H1 (cell line): ENCODE measurements at regions not wholly inside any gene's neighbourhood (a gene's known extent, or its start where the extent isn't known, plus 50 kb on each side); places are given as distances from the start of the nearest gene placed in this dataset.

Experiments
- CTCF ChIA-PET: fragments of 300-600 bp; sonication (Branson Sonifier 250); formaldehyde crosslinking; loops from one replicate; lab custom pipeline; 2021; ENCODE audit not compliant: partially characterized antibody; lab: Charles Lee
- POLR2A ChIA-PET: fragments of 300-600 bp; sonication (Branson Sonifier 250); formaldehyde crosslinking; loops from one replicate; lab custom pipeline; 2021; ENCODE audit warnings: inconsistent platforms; ENCODE audit not compliant: partially characterized antibody; lab: Charles Lee
- DNase-seq, 2 experiments: peaks; one replicate each; pipeline versions ENCODE4 v3.0.0 to v3.0.0-alpha.2; 2010 to 2022; ENCODE audit warnings: low spot score in 2 of 2, low read depth in 1 of 2, mixed read lengths in 1 of 2
- FAIRE-seq: peaks from 2 replicates; lab custom pipeline; 2011; peaks lifted over from hg19 to GRCh38; lab: Jason Lieb, UNC
- H2AFZ ChIP-seq: 2 replicates; pipeline ENCODE4 v1.8.1; 2012; ENCODE audit warnings: low read length, inconsistent platforms
- H2AK5ac ChIP-seq: 2 replicates; pipeline ENCODE4 v1.6.1; 2013; ENCODE audit warnings: low read depth, low read length
- H2BK120ac ChIP-seq: replicated peaks from 2 replicates; pipeline ENCODE3; 2013; ENCODE audit warnings: low read depth, low read length, inconsistent platforms
- H2BK12ac ChIP-seq: 2 replicates; pipeline ENCODE4 v1.6.1; 2013; ENCODE audit warnings: low read depth, low read length
- H2BK15ac ChIP-seq: 2 replicates; pipeline ENCODE4 v1.6.1; 2013; ENCODE audit warnings: low read length
- H2BK20ac ChIP-seq: 2 replicates; pipeline ENCODE4 v1.6.1; 2013; ENCODE audit warnings: low read length
- H2BK5ac ChIP-seq: 2 replicates; pipeline ENCODE4 v1.6.1; 2013; ENCODE audit warnings: low read depth, low read length
- H3K14ac ChIP-seq: 2 replicates; pipeline ENCODE4 v1.6.1; 2013; ENCODE audit warnings: inconsistent platforms; ENCODE audit not compliant: insufficient read length
- H3K18ac ChIP-seq: 2 replicates; pipeline ENCODE4 v1.6.1; 2013; ENCODE audit warnings: low read length; ENCODE audit errors: extremely low read depth
- H3K23ac ChIP-seq: 2 replicates; pipeline ENCODE4 v1.6.1; 2013; ENCODE audit warnings: inconsistent platforms; ENCODE audit not compliant: insufficient read length
- H3K23me2 ChIP-seq: 2 replicates; pipeline ENCODE4 v1.6.1; 2013; ENCODE audit warnings: low read depth, low read length
- H3K27ac ChIP-seq: 2 replicates; pipeline ENCODE4 v1.6.1; 2011; ENCODE audit warnings: low read depth, low read length, inconsistent platforms
- H3K27me3 ChIP-seq, 4 experiments: replicated peaks in 1 of 4; 1 replicate in 1 of 4; 2 replicates in 3 of 4; pipeline versions ENCODE4 v1.6.1 to v1.8.1; 2011 to 2013; ENCODE audit warnings: low read length in 3 of 4, mild to moderate bottlenecking in 3 of 4, inconsistent platforms in 2 of 4, mixed read lengths in 2 of 4, moderate library complexity in 1 of 4; ENCODE audit not compliant: control insufficient read depth in 3 of 4, insufficient read depth in 3 of 4; ENCODE audit errors: extremely low read depth in 1 of 4
- H3K36me3 ChIP-seq, 4 experiments: 2 replicates each; pipeline versions ENCODE4 v1.6.1 to v1.8.1; 2011 to 2013; ENCODE audit warnings: mild to moderate bottlenecking in 4 of 4, low read length in 3 of 4, moderate library complexity in 2 of 4, control low read depth in 1 of 4, inconsistent platforms in 1 of 4; ENCODE audit not compliant: insufficient read depth in 4 of 4, control insufficient read depth in 2 of 4
- H3K4ac ChIP-seq: replicated peaks from 2 replicates; pipeline ENCODE3; 2013; ENCODE audit warnings: low read length, low read depth, mixed read lengths, inconsistent platforms; ENCODE audit not compliant: insufficient read length
- H3K4me1 ChIP-seq, 4 experiments: replicated peaks in 1 of 4; 1 replicate in 1 of 4; 2 replicates in 3 of 4; pipeline versions ENCODE4 v1.6.1 to v1.8.1; 2011 to 2013; ENCODE audit warnings: low read length in 3 of 4, inconsistent platforms in 2 of 4, mixed read lengths in 1 of 4; ENCODE audit not compliant: insufficient read depth in 4 of 4, control insufficient read depth in 3 of 4
- H3K4me2 ChIP-seq, 2 experiments: 2 replicates each; pipeline versions ENCODE4 v1.6.1 to v1.8.1; 2011 to 2013; ENCODE audit warnings: low read depth in 2 of 2, low read length in 2 of 2, control low read depth in 1 of 2, inconsistent platforms in 1 of 2, mild to moderate bottlenecking in 1 of 2; ENCODE audit not compliant: insufficient read depth in 1 of 2
- H3K4me3 ChIP-seq, 4 experiments: fragments of 200-600, 300-600 bp in 1 of 4; sonication (generic), shearing (Covaris generic), sonication (Bioruptor Twin) in 1 of 4; 2 replicates each; pipeline versions ENCODE4 v1.5.1 to v1.8.1; 2011 to 2016; ENCODE audit warnings: low read length in 4 of 4, low read depth in 3 of 4, control low read depth in 2 of 4, inconsistent platforms in 2 of 4, mild to moderate bottlenecking in 2 of 4, mixed read lengths in 1 of 4, moderate library complexity in 1 of 4; ENCODE audit not compliant: insufficient read depth in 2 of 4; ENCODE audit errors: extremely low read depth in 1 of 4
- H3K56ac ChIP-seq: replicated peaks from 2 replicates; pipeline ENCODE3; 2013; ENCODE audit warnings: low read depth, mild to moderate bottlenecking, mixed read lengths, low read length, inconsistent platforms; ENCODE audit not compliant: insufficient read length
- H3K79me1 ChIP-seq: 2 replicates; pipeline ENCODE4 v1.6.1; 2013; ENCODE audit warnings: low read depth, low read length, control low read depth
- H3K79me2 ChIP-seq, 2 experiments: 2 replicates each; pipeline versions ENCODE4 v1.6.1 to v1.8.1; 2012 to 2013; ENCODE audit warnings: low read length in 2 of 2, mild to moderate bottlenecking in 2 of 2, inconsistent platforms in 1 of 2; ENCODE audit not compliant: insufficient read depth in 2 of 2, control insufficient read depth in 1 of 2
- H3K9ac ChIP-seq, 4 experiments: replicated peaks in 1 of 4; 1 replicate in 1 of 4; 2 replicates in 3 of 4; pipeline versions ENCODE4 v1.6.1 to v1.8.1; 2011 to 2013; ENCODE audit warnings: low read depth in 3 of 4, low read length in 3 of 4, control low read depth in 2 of 4, mild to moderate bottlenecking in 2 of 4, moderate library complexity in 2 of 4, inconsistent platforms in 1 of 4; ENCODE audit errors: extremely low read depth in 1 of 4
- H3K9me3 ChIP-seq, 2 experiments: 2 replicates each; pipeline versions ENCODE4 v1.6.1 to v1.8.1; 2012 to 2013; ENCODE audit warnings: mild to moderate bottlenecking in 2 of 2, moderate library complexity in 2 of 2, control low read depth in 1 of 2, inconsistent platforms in 1 of 2, low read depth in 1 of 2, low read length in 1 of 2, mixed read lengths in 1 of 2; ENCODE audit not compliant: insufficient read depth in 2 of 2
- H4K20me1 ChIP-seq, 2 experiments: replicated peaks in 1 of 2; 2 replicates each; pipeline versions ENCODE3 to v1.8.1; 2011 to 2013; ENCODE audit warnings: inconsistent platforms in 2 of 2, low read length in 2 of 2, mild to moderate bottlenecking in 1 of 2; ENCODE audit not compliant: insufficient read depth in 2 of 2, control insufficient read depth in 1 of 2
- H4K5ac ChIP-seq: 2 replicates; pipeline ENCODE4 v1.6.1; 2013; ENCODE audit warnings: low read length, low read depth, mixed read lengths, inconsistent platforms; ENCODE audit not compliant: insufficient read length
- H4K8ac ChIP-seq: 2 replicates; pipeline ENCODE4 v1.8.0; 2013; ENCODE audit warnings: mild to moderate bottlenecking, moderate library complexity, low read length, inconsistent platforms; ENCODE audit not compliant: insufficient read depth; ENCODE audit errors: extremely low read depth
- H4K91ac ChIP-seq: replicated peaks from 2 replicates; pipeline ENCODE3; 2013; ENCODE audit warnings: low read length, mixed read lengths, inconsistent platforms; ENCODE audit not compliant: insufficient read length
- BACH1 ChIP-seq: IDR thresholded peaks from 2 replicates; pipeline ENCODE4 v1.6.1; 2012; ENCODE audit warnings: low read length, improper control_type of control experiment
- EP300 ChIP-seq, 2 experiments: IDR thresholded peaks; 1 replicate in 1 of 2; 2 replicates in 1 of 2; pipeline ENCODE4 v1.6.1; 2011 to 2012; ENCODE audit warnings: low read depth in 2 of 2, low read length in 2 of 2, mild to moderate bottlenecking in 2 of 2, borderline replicate concordance in 1 of 2, inconsistent platforms in 1 of 2, moderate library complexity in 1 of 2
- EZH2 ChIP-seq: fragments of 200-600 bp; sonication (generic); IDR thresholded peaks from 2 replicates; pipeline ENCODE4 v1.7.1; 2012; ENCODE audit warnings: low read depth, mild to moderate bottlenecking, moderate library complexity, low read length, inconsistent platforms; ENCODE audit not compliant: severe bottlenecking
- KDM1A ChIP-seq: fragments of 200-600, 300-600 bp; sonication (generic); IDR thresholded peaks from 2 replicates; pipeline ENCODE4 v1.7.1; 2016; ENCODE audit warnings: mild to moderate bottlenecking, low read length, borderline replicate concordance
- RAD21 ChIP-seq, 2 experiments: IDR thresholded peaks in 1 of 2; conservative IDR thresholded peaks in 1 of 2; 2 replicates each; pipeline ENCODE4 v1.6.1; 2011; ENCODE audit warnings: low read depth in 2 of 2, low read length in 2 of 2, improper control_type of control experiment in 1 of 2, inconsistent platforms in 1 of 2, mild to moderate bottlenecking in 1 of 2, moderate library complexity in 1 of 2
- RBBP5 ChIP-seq: IDR thresholded peaks from 2 replicates; pipeline ENCODE4 v1.7.1; 2012; ENCODE audit warnings: low read depth, mild to moderate bottlenecking, inconsistent platforms, low read length, moderate library complexity, borderline replicate concordance
- RXRA ChIP-seq: IDR thresholded peaks from 2 replicates; pipeline ENCODE4 v1.6.1; 2011; ENCODE audit warnings: low read depth, mild to moderate bottlenecking, low read length, moderate library complexity; ENCODE audit not compliant: insufficient read depth
- SIN3A ChIP-seq, 2 experiments: IDR thresholded peaks in 1 of 2; conservative IDR thresholded peaks in 1 of 2; 2 replicates each; pipeline ENCODE4 v1.6.1; 2011 to 2012; ENCODE audit warnings: low read length in 2 of 2, improper control_type of control experiment in 1 of 2, low read depth in 1 of 2, mild to moderate bottlenecking in 1 of 2
- TAF1 ChIP-seq: IDR thresholded peaks from 2 replicates; pipeline ENCODE4 v1.6.1; 2011; ENCODE audit warnings: mild to moderate bottlenecking, low read depth, low read length
- TBP ChIP-seq: IDR thresholded peaks from 2 replicates; pipeline ENCODE4 v1.6.1; 2011; ENCODE audit warnings: low read depth, low read length, improper control_type of control experiment
- WGBS, 2 experiments: shearing (Covaris generic) in 1 of 2; methylation state at CpG; one replicate each; pipeline versions ENCODE4 v1.1.6 to v1.1.7; 2013 to 2015; ENCODE audit warnings: low lambda C conversion rate in 2 of 2, mixed read lengths in 2 of 2, inconsistent platforms in 1 of 2, low coverage in 1 of 2, missing lambda C conversion rate in 1 of 2; ENCODE audit not compliant: insufficient replicate concordance in 2 of 2, insufficient coverage in 1 of 2, insufficient read length in 1 of 2; ENCODE audit errors: extremely low coverage in 1 of 2, missing lambda C conversion rate in 1 of 2; 5-methylcytosine and 5-hydroxymethylcytosine counted together
- TF ChIP-seq, protein P1 (sequence below): IDR thresholded peaks from 2 replicates; pipeline ENCODE4 v1.6.1; 2012; ENCODE audit warnings: inconsistent platforms

DNA sequence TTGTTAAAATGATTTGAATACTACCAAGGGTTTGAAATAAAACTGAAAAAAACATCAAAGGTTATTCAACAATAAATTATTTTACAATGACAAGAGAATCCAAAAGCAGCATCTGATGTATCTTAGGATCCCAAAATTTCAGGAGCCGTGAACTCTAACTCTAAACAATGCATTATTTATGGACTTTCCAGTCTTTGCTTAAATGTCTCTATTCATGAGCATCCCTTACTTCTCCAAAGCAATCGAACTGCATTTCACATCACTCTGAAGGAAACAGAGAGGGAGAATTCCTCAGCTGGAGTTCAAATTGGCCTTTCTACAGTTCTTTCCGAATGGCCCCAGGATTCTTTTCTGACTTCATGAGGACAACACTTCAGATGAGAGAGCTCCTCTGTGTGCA is 229.1 kb downstream of the CBLN4 start:
- Histone ChIP-seq H3K27ac (no peak overlapping the region), H2BK12ac (no peak overlapping the region), H2BK5ac (no peak overlapping the region), H3K18ac (no peak overlapping the region), H3K79me2 (no peaks in the 10 kb centered on the region), H3K9me3 (no peaks in the 10 kb centered on the region), H2AK5ac (no peak overlapping the region), H4K5ac (no peak overlapping the region), H3K56ac (no peak overlapping the region), H3K4ac (no peak overlapping the region), H3K23ac (no peak overlapping the region), H3K9ac (no peak overlapping the region), H2BK120ac (no peak overlapping the region), H2BK15ac (no peak overlapping the region), H2BK20ac (no peak overlapping the region), H3K4me2 (no peak overlapping the region), H3K4me3 (no peak overlapping the region), H4K20me1 (no peaks in the 10 kb centered on the region), H4K8ac (no peak overlapping the region), H3K23me2 (no peaks in the 10 kb centered on the region), H2AFZ (no peak overlapping the region), H3K79me1 (no peaks in the 10 kb centered on the region), H3K36me3 (no peaks in the 10 kb centered on the region), H4K91ac (no peak overlapping the region), H3K4me1 (no peaks in the 10 kb centered on the region), H3K14ac (no peak overlapping the region), H3K27me3 (no peaks in the 10 kb centered on the region; a peak in 1 of 7 replicates)
- POLR2A ChIA-PET, result no interaction called here
- WGBS, 2 experiments, result 90% methylated on average over 3 of the region's 3 CpGs; no CpG with 5 or more reads in 1 of the 2 experiments
- no peak for DNase-seq
- no peak for FAIRE-seq
- TF ChIP-seq, protein P1, sequence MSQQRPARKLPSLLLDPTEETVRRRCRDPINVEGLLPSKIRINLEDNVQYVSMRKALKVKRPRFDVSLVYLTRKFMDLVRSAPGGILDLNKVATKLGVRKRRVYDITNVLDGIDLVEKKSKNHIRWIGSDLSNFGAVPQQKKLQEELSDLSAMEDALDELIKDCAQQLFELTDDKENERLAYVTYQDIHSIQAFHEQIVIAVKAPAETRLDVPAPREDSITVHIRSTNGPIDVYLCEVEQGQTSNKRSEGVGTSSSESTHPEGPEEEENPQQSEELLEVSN, result no peak
- TF ChIP-seq TBP (no peak), RBBP5 (no peak), RAD21 (IDR thresholded peaks at IDR 0.05 in 1 of 2, conservative IDR thresholded peaks at IDR 0.05 in 1 of 2; ENCODE audit: low read depth in 2 of 2, low read length in 2 of 2) (no peak), EP300 (IDR thresholded peaks at IDR 0.05; ENCODE audit: borderline replicate concordance in 1 of 2, low read depth in 2 of 2, low read length in 2 of 2) (no peak), EZH2 (no peak), SIN3A (conservative IDR thresholded peaks at IDR 0.05 in 1 of 2, IDR thresholded peaks at IDR 0.05 in 1 of 2; ENCODE audit: low read depth in 1 of 2, low read length in 2 of 2) (no peak), BACH1 (no peak), KDM1A (no peak), TAF1 (no peak), RXRA (no peak)
- CTCF ChIA-PET, result no interaction called here
